ENCODE measurements at regions not wholly inside any gene's neighbourhood (a gene's known extent, or its start where the extent isn't known, plus 50 kb on each side); places are given as distances from the start of the nearest gene placed in this dataset.

- 0 out of 2 replicates have a peak, but pooled peaks cover 5% of the 10 kb centered on the region for H3K27me3 ChIP-seq (ENCODE audit: low read depth, low read length)
- H3K9ac ChIP-seq (ENCODE audit: low read length): no peak overlapping the region
- no peak overlapping the region for H3K4me3 ChIP-seq (ENCODE audit: low read length)
- no peaks in the 10 kb centered on the region for H3K36me3 ChIP-seq (replicated peaks; ENCODE audit: low read depth, low read length)
- H2AFZ ChIP-seq (ENCODE audit: low read depth, low read length): no peak overlapping the region
- H3K9me3 ChIP-seq (ENCODE audit: insufficient read depth, low read length): no peaks in the 10 kb centered on the region
- TF ChIP-seq CTCF (IDR thresholded peaks at IDR 0.05; ENCODE audit: low read depth, low read length) (no peak), EZH2phosphoT487 (IDR thresholded peaks at IDR 0.05; ENCODE audit: low read depth) (no peak)
- H3K4me1 ChIP-seq (ENCODE audit: low read length): no peaks in the 10 kb centered on the region
- no peak overlapping the region for H3K4me2 ChIP-seq (ENCODE audit: low read length)
- no peak overlapping the region for H3K27ac ChIP-seq (ENCODE audit: low read length)
- no peaks in the 10 kb centered on the region for H3K79me2 ChIP-seq (ENCODE audit: low read length)
- no peaks in the 10 kb centered on the region for H4K20me1 ChIP-seq (ENCODE audit: insufficient read depth, low read length)
Measured at GRCh38 chr17:13197586-13197985, 179.8 kb upstream of the ELAC2 start.

GRCh38 chr17:13194887-13195286 lies 177.1 kb upstream of the ELAC2 start:
- Histone ChIP-seq H4K20me1 (ENCODE audit: insufficient read depth, low read length) (no peaks in the 10 kb centered on the region), H3K4me2 (ENCODE audit: low read length) (no peak overlapping the region), H2AFZ (ENCODE audit: low read depth, low read length) (no peak overlapping the region), H3K79me2 (ENCODE audit: low read length) (no peaks in the 10 kb centered on the region), H3K9ac (ENCODE audit: low read length) (no peak overlapping the region), H3K4me1 (ENCODE audit: low read length) (no peaks in the 10 kb centered on the region), H3K4me3 (ENCODE audit: low read length) (no peak overlapping the region), H3K36me3 (replicated peaks; ENCODE audit: low read depth, low read length) (no peaks in the 10 kb centered on the region), H3K27me3 (ENCODE audit: low read depth, low read length) (0 out of 2 replicates have a peak, but pooled peaks cover 5% of the 10 kb centered on the region), H3K9me3 (ENCODE audit: insufficient read depth, low read length) (no peaks in the 10 kb centered on the region), H3K27ac (ENCODE audit: low read length) (no peak overlapping the region)
- TF ChIP-seq CTCF (IDR thresholded peaks at IDR 0.05; ENCODE audit: low read depth, low read length): no peak
- TF ChIP-seq EZH2phosphoT487 (IDR thresholded peaks at IDR 0.05; ENCODE audit: low read depth): no peak

DNA sequence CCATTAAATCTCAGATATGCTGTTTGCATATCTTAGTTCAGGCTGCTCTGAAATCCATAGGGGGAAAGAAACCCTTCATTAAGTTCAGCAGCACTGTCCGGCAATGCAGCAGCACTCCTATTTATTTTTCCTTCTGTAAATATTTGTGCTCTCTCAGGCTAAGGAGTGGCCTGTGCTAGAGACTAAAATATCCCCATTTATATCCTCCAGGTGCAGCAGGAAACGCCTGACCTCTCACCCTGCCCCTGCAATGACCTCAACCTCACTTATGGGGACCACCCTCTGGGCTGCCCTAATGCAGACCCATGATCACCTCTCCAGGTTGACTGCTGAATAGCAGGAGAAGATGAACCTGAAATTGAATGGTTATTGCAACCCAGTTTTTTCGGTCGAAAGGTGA lies 165.0 kb upstream of the ELAC2 start:
- Histone ChIP-seq H3K79me2 (ENCODE audit: low read length) (no peaks in the 10 kb centered on the region), H3K4me3 (ENCODE audit: low read length) (no peak overlapping the region), H4K20me1 (ENCODE audit: insufficient read depth, low read length) (no peaks in the 10 kb centered on the region), H3K4me1 (ENCODE audit: low read length) (no peaks in the 10 kb centered on the region), H2AFZ (ENCODE audit: low read depth, low read length) (no peak overlapping the region), H3K27ac (ENCODE audit: low read length) (no peak overlapping the region), H3K36me3 (replicated peaks; ENCODE audit: low read depth, low read length) (no peaks in the 10 kb centered on the region), H3K4me2 (ENCODE audit: low read length) (no peak overlapping the region), H3K9ac (ENCODE audit: low read length) (no peak overlapping the region), H3K9me3 (ENCODE audit: insufficient read depth, low read length) (no peaks in the 10 kb centered on the region), H3K27me3 (ENCODE audit: low read depth, low read length) (no peaks in the 10 kb centered on the region)
- TF ChIP-seq CTCF (IDR thresholded peaks at IDR 0.05; ENCODE audit: low read depth, low read length) (no peak), EZH2phosphoT487 (IDR thresholded peaks at IDR 0.05; ENCODE audit: low read depth) (no peak)

DNA sequence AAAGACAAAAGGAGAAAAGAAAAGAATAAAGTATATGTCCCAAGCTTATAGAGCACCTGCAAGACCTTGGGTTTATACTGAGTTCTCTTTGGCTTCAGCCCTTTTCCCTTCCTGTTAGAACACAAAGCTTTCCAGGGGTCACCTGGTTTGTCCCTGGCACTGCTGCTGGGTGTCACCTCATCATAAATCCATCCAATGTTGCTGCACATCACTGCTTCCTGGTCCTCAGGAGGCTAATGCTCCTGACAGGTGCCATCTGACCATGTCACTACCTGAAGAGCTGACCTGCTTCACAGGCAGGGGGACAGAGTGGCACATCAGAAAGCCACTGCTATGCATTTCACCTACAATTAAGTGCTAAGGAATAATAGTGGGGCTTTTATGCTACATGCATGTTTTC lies 164.6 kb upstream of the ELAC2 start:
- H3K4me1 ChIP-seq (ENCODE audit: low read length): no peaks in the 10 kb centered on the region
- H3K79me2 ChIP-seq (ENCODE audit: low read length): no peaks in the 10 kb centered on the region
- no peak overlapping the region for H3K9ac ChIP-seq (ENCODE audit: low read length)

More for the DNA sequence above, 164.6 kb upstream of the ELAC2 start:
- H2AFZ ChIP-seq (ENCODE audit: low read depth, low read length): no peak overlapping the region
- no peaks in the 10 kb centered on the region for H4K20me1 ChIP-seq (ENCODE audit: insufficient read depth, low read length)
- no peaks in the 10 kb centered on the region for H3K27me3 ChIP-seq (ENCODE audit: low read depth, low read length)
- no peak overlapping the region for H3K4me3 ChIP-seq (ENCODE audit: low read length)
- no peaks in the 10 kb centered on the region for H3K9me3 ChIP-seq (ENCODE audit: insufficient read depth, low read length)
- no peak overlapping the region for H3K27ac ChIP-seq (ENCODE audit: low read length)
- no peak overlapping the region for H3K4me2 ChIP-seq (ENCODE audit: low read length)
- H3K36me3 ChIP-seq (replicated peaks; ENCODE audit: low read depth, low read length): no peaks in the 10 kb centered on the region
- no peak for TF ChIP-seq EZH2phosphoT487 (IDR thresholded peaks at IDR 0.05; ENCODE audit: low read depth)
- TF ChIP-seq CTCF (IDR thresholded peaks at IDR 0.05; ENCODE audit: low read depth, low read length): no peak
